ENCODE measurements at regions not wholly inside any gene's neighbourhood (a gene's known extent, or its start where the extent isn't known, plus 50 kb on each side); places are given as distances from the start of the nearest gene placed in this dataset.

GRCh38 chr5:136763548-136763947, 398.2 kb upstream of the TRPC7 start:
- Histone ChIP-seq H3K9me3 (no peaks in the 10 kb centered on the region), H3K27me3 (no peaks in the 10 kb centered on the region), H3K4me1 (no peaks in the 10 kb centered on the region), H3K27ac (no peak overlapping the region), H3K4me3 (no peak overlapping the region), H3K36me3 (no peaks in the 10 kb centered on the region)
- intact Hi-C loops (cut with DNase I; ENCODE audit: low total_unique reads) = no loop called here
- no peak for TF ChIP-seq POLR2A (IDR thresholded peaks at IDR 0.05)
- TF ChIP-seq POLR2AphosphoS5 (IDR thresholded peaks at IDR 0.05) = no peak
- TF ChIP-seq CTCF (IDR thresholded peaks at IDR 0.05) = no peak
- TF ChIP-seq EP300 (IDR thresholded peaks at IDR 0.05) = no peak
- DNase-seq = no peak

GRCh38 chr5:136754216-136754615, 388.9 kb upstream of the TRPC7 start:
- Histone ChIP-seq H3K9me3 (no peaks in the 10 kb centered on the region), H3K36me3 (no peaks in the 10 kb centered on the region), H3K27me3 (no peaks in the 10 kb centered on the region), H3K4me3 (no peak overlapping the region), H3K27ac (no peak overlapping the region), H3K4me1 (no peaks in the 10 kb centered on the region)
- no peak for DNase-seq
- intact Hi-C loops (cut with DNase I; ENCODE audit: low total_unique reads) = no loop called here
- TF ChIP-seq CTCF (IDR thresholded peaks at IDR 0.05) = no peak
- no peak for TF ChIP-seq POLR2AphosphoS5 (IDR thresholded peaks at IDR 0.05)

GRCh38 chr5:136750224-136750862, 385.0 kb upstream of the TRPC7 start:
- no peaks in the 10 kb centered on the region for H3K9me3 ChIP-seq
- no peak for DNase-seq
- H3K36me3 ChIP-seq = no peaks in the 10 kb centered on the region
- no peak overlapping the region for H3K4me3 ChIP-seq
- no peak overlapping the region for H3K27ac ChIP-seq
- TF ChIP-seq POLR2AphosphoS5 (IDR thresholded peaks at IDR 0.05) (no peak), CTCF (IDR thresholded peaks at IDR 0.05) (no peak), EP300 (IDR thresholded peaks at IDR 0.05) (no peak), POLR2A (IDR thresholded peaks at IDR 0.05) (no peak)
- WGBS, 5 donors = 68 to 77% (median 71%) methylated on average over 5 of the region's 5 CpGs
- intact Hi-C loops (cut with DNase I; ENCODE audit: low total_unique reads) = no loop called here
- H3K27me3 ChIP-seq = no peaks in the 10 kb centered on the region
- no peaks in the 10 kb centered on the region for H3K4me1 ChIP-seq

DNA sequence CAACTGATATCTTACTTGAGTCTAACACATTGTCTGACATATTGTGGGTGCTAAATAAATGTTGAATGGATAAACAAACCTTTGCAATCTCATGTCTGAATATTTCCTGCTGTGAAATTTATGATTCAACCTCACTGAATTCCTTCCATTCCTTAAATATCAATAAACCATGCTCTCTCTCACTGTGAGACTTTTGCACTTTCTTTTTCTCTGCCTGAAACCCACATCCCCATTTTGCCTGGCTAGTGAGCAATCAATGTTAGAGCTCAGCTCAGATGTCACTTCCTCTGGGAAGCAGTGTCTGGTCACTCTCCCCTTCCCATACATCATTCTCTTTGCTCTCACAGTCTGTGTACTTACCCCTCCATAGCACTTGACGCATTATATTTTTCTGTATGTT, 383.7 kb upstream of the TRPC7 start:
- no peaks in the 10 kb centered on the region for H3K4me1 ChIP-seq
- no peaks in the 10 kb centered on the region for H3K9me3 ChIP-seq
- no peak overlapping the region for H3K4me3 ChIP-seq
- TF ChIP-seq POLR2AphosphoS5 (IDR thresholded peaks at IDR 0.05) (no peak), EP300 (IDR thresholded peaks at IDR 0.05) (no peak), CTCF (IDR thresholded peaks at IDR 0.05) (no peak), POLR2A (IDR thresholded peaks at IDR 0.05) (no peak)
- 78 to 91% (median 88%) methylated on average over 1 of the region's 1 CpG for WGBS, 5 donors
- H3K27me3 ChIP-seq = no peaks in the 10 kb centered on the region
- intact Hi-C loops (cut with DNase I; ENCODE audit: low total_unique reads) = no loop called here
- H3K27ac ChIP-seq = no peak overlapping the region
- DNase-seq = no peak
- H3K36me3 ChIP-seq = no peaks in the 10 kb centered on the region
